HG03571 (cell line): ENCODE measurements at regions not wholly inside any gene's neighbourhood (a gene's known extent, or its start where the extent isn't known, plus 50 kb on each side); places are given as distances from the start of the nearest gene placed in this dataset.
"Not testable (repeated sequence)": the region's sequence is repeated elsewhere in the genome, so short reads cannot be mapped to it uniquely, and the experiment has no call there.

Experiments used
- ATAC-seq: cut with Tn5 transposase; IDR thresholded peaks from one replicate; pipeline ENCODE4 v1.9.1; 2021; ENCODE audit not compliant: unreplicated experiment

DNA sequence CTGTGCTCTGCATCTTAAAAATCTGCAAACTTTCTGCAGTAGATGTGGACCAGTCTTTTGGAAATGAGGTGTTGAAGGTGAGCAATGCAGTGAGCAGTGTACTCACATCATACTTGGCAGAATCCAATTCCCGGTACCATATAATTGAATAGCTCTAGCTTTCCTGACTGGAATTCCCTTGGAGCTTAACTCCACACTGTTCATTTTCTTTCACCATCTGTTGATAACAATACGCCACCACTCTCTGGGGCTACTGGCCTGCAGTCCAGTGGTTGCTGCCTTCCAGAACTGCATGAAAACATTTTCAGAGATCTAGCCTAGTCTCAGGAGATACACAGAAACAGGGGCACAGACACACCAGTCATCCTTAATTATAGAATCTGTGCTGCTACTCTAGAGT is 820.0 kb upstream of the NXPH2 start:
- no peak for ATAC-seq

DNA sequence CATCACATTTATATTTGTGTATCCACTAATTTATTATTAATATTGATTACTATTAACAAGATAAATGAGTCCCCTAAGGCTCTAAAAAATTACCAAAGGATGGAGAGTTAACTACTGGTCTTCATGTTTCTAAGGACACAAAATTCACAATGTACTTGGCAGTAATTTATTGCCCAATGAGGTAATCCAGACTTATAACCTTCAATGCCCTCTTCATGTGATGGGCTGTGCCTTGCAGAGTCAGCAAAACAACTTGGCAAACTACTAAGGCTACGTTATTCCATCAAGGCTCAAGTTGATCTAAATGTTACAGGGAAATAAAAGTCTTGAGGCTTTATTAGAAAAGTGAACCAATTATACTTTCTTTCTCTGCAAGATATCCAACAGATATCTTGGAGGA is 804.9 kb upstream of the NXPH2 start:
- no peak for ATAC-seq

DNA sequence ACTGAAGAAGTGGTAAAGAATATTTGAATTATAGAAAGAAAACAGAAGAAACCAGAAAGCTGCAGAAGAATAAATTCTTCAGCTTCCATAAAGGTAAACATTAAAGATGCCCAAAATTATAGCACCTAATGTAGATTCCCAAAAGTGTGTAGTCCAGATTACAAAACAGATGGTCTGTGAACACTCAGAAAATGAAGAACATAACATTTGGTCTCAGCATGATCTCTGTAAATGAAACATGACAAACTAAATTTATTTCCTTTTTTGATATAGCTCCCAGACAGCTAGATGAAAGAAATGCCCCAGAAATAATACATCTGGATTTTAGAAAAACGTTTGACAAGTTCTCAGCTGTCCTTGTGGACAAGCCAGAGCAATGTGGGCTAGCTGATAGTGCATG is 794.2 kb upstream of the NXPH2 start:
- no peak for ATAC-seq

DNA sequence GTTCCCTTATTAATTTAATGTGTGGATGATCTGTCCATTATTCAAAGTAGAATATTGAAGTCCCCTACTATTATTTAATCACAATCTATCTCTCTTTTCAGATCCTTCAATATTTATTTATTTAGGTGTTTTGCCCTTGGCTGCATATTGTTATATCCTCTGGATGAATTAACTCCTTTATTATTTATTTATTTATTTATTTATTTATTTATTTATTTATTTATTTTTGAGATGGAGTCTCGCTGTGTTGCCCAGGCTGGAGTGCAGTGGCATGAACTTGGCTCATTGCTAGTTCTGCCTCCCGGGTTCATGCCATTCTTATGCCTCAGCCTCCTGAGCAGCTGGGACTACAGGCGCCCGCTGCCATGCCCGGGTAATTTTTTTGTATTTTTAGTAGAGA is 776.6 kb upstream of the NXPH2 start:
- no peak for ATAC-seq

DNA sequence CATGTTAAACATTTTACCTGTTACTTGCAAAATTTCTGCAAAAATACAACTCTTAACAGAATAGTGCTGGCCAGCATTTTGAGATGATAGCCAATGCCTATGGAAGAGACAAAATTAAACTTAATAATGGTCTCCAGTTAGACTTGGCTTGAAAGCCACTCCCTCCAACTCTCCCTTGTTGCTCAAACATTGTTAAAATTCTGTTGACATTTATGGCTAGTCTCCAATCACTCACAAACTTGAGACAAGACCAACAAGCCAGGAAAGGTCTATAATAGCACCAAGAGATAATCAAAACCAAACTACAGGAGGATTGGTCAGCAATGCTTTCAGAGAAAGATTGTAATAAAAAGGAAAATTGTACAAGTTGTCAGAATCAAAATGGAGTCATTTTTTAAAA is 770.7 kb upstream of the NXPH2 start:
- no peak for ATAC-seq

DNA sequence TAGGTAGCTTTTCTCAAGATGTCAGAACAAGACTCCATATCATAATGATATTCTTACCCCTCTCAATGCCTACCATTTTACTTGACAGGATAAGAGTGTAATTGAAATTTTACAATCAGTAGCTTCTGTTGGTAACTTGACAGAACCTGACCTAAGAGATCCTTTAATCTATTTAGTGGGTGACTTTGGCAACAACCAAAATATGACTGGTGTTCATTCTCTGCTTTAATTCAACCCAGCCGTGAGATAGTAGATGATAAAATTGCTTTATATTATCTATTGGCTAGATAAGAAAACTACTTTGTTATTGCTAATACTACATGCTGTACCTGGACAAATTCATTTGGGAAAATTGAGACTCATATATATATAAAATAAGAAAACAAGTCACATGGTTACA is 770.2 kb upstream of the NXPH2 start:
- ATAC-seq: no peak

DNA sequence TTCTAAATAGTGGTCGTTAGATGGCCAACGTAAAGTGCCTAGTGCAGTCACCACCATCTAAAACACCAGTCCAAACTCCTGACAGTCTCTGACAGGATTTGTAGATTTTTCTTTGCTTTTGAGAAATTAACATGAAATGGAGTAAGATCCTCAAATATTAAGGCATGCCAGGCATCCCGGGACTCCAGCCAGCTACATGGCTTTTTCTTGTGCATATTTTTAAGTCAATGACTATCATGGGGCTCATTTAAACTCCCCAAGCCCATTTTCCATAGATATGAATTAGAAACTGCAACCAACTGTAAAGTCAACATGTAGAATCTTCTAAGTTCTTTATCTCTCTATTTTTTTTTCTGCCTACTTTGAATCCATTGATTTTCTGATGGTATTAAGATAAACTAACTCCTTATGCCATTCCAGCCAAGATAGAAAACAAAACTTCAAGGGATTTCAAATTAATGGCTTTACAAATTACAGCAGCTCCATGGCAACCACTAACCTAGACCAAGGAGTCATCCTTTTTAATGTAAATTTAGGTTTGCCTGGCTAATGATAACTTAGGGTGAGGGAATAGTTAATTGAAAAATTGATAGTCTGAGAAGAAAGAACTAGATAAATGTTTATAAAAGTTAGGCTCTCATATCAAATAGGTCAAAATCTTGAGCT is 764.1 kb upstream of the NXPH2 start:
- ATAC-seq: no peak

DNA sequence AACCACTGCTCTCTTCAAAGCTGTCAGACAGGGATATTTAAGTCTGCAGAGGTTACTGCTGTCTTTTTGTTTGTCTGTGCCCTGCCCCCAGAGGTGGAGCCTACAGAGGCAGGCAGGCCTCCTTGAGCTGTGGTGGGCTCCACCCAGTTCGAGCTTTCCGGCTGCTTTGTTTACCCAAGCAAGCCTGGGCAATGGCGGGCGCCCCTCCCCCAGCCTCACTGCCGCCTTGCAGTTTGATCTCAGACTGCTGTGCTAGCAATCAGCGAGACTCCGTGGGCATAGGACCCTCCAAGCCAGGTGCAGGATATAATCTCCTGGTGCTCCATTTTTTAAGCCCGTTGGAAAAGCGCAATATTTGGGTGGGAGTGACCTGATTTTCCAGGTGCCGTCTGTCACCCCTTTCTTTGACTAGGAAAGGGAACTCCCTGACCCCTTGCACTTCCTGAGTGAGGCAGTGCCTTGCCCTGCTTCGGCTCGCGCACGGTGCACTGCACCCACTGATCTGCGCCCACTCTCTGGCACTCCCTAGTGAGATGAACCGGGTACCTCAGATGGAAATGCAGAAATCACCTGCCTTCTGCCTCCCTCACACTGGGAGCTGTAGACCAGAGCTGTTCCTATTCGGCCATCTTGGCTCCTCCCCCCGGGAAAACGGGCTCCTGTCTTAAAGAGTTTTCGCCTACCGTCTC is 758.3 kb upstream of the NXPH2 start:
- not testable (repeated sequence) for ATAC-seq

DNA sequence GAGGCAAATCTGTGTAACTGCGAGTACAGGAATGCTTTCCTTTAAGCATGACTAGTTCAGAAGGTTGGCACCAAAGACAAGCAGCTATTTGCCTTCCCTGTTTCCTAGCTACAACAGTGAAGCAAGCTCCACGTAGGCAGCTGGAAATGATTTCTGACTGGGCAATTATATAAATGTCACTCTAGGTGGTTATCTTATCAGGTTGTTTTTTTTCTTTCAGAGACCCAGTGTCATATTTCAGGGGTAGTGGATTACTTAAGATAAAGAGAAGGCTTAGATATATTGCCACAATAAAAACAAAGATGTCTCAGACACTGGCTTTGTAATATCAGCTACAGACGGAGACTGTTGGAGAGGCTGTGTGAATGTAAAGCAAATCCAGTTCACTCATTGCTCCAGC is 748.9 kb upstream of the NXPH2 start:
- ATAC-seq: no peak

DNA sequence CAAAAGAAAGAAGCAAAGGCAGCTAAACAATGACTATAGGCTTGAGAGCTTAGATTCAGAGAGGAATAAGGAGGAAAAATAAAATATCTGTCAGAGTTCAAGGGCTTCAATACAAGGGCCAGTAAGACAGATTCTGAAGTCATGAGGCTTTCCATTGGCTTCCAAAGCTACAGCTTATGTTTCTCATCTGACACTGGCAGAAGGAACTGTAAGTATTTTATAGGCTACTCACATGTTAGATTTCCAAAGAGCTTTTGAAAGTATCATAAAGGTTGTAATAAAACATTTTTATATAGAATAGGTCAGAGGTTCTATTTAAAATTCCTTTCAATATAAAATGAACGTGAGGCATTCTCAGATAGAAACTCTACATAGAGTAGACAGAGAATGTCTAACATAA is 746.6 kb upstream of the NXPH2 start:
- ATAC-seq: no peak

DNA sequence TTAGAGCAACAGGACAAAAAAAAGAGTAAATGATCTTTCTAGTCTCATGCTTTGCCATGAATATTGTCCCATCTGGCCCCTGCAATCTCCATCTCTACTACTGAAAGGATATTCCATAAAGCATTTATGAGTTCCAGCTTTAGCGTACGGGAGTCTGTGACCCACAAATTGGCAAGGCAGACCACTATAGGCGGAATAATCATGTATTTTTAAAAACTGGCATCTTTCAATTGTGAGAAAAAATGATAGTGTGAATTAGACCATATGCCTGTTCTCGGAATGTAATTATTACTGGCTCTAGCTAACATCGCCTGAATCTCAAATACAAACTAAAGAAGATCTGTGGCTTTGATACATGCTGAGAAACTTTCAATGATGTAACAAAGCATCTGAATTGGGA is 738.1 kb upstream of the NXPH2 start:
- ATAC-seq: no peak

DNA sequence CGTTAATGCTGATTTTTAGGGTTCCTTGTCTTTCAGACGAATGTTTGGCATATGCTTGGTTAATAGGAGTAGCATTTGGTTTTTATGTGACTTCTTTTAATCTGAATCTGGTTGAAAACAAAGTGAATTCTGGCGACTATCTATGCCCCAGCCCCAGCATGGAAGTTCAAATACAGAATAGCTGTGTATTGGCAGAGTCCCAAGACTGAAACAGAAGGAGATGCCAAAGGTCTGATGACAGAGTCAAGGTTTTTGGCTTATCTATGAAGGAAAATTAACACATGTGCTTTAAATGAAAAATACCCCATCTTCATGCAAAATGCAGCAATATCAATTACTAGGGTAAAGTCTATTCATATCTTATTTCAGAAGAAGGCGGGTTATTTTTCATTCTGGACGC is 734.8 kb upstream of the NXPH2 start:
- no peak for ATAC-seq

DNA sequence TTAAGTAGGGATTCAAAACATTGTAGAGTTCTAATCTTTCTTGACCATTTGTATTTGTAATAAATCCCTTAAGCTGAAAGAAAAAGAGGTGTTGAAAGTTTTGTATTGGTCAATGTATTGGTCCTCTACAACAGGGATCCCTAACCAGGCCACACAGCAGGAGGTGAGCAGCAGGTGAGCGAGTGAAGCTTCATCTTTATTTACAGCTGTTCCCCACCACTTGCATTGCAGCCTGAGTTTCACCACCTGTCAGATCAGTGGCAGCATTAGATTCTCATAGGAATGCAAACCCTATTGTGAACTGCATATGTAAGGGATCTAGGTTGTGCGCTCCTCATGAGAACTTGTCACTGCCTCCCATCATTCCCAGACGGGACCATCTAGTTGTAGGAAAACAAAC is 715.7 kb upstream of the NXPH2 start:
- no peak for ATAC-seq

DNA sequence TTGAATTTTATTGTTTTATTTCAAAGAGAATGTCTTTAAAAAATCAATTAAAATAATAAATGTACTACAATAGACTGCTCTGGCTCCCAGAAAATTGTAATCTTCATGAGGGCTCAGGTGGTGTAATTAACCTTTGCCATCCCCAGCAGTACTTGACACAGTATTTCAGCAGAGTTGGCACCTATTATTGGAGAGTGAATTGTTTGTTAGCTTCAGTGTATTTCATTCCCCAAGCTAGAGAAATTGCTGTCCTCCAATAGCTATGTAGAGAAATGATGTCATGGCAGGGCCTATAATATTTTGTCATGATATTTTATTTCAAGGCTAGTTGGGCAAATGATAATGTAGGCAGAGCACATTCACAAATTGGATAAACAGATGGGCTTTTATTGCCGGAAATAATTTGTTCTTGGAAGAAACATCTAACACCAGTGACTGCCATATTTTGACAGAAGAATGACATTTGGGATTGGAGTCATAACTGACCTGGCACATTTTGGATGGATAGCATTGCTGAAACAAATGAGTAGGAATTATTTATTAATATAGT is 712.0 kb upstream of the NXPH2 start:
- no peak for ATAC-seq

DNA sequence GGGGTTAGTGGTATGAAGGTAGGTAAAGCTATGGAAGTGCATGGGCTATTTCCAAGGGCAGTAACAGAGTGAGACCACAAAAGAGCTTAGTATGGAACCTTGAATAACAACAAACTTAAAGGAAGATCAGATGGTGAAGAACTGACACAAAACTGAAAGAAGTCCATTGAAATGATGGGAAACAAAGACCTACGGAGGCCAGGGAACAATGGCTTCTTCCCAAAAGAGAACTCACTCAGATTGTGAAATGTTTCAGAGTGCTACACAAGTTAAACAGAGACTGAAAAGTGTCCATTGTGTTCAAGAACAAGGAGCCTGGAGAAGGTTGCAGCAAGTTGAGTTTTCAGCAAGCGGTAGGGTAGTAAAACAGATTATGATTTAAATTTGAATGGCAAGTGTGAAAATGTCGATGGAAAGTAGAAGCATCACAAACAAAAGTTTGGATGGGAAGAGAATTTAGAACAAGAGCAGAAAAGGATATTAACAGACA is 700.0 kb upstream of the NXPH2 start:
- ATAC-seq: no peak

DNA sequence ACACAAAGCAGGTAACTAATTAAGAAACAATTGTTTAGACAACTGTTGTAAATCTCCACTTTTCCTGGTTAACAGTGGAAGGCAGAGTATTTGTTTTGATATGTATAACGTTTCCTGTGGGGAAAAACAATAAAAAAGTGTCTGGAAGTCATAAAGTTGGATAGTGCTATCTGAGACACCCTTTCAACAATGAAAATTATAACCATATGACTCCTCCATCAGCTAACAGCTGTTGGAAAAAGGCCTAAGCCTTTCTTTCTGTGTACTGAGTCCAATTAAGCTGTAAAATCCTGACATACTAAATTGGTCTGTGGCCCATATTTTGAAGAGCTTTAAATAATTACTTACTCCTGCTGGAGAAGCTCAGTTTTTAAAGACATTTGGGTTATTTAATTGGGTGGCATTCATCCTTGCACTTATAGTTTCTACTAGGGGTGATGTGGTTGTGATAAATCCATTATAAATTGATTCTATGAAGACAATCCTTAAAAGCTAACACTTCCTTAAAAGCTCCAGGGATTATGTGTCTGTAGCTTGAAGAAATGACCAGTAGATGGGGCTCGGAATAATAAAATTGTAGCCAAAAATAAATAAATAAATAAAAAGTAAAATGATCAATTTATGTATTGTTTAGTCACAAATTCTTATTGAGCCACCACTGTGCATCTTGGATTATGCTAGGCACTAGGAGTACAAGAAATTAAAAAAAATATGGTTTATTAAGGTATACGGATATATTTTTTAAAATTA is 698.1 kb upstream of the NXPH2 start:
- no peak for ATAC-seq

DNA sequence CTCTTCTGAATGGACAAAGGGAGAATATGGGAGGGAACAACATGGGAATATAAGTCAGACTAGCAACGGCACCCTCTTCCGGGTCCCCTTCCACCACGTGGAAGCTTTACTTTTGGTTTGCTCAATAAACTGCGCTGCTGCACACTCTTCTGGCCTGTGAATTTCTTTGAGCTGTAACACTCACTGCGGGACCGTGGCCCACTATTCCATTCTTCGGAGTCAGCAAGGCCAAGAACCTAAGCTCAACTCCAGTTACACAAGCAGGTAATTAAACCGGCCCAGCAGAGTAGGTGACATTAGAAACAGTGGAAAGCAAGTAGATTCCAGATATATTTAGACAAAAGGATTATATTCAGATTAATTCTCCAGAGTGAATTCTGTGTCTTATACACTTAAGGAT is 697.4 kb upstream of the NXPH2 start:
- no peak for ATAC-seq

DNA sequence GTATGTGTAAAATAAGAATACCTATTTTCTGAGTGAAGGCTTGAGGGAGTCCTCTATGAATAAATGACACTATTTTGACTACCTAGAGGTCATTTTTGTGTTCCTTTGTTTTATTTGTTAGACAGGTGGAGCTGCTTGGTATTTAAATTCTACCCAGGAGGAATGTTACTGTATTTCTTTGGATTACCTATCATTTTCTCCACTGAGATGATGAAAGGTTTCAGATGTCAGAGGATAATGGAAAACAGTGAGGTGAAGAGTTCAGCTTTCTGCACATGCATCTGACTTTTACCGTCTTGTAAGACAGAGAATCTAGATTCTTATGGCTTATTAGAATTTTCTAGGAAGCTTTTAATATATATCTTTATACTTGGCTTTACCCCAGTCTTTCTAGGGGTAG is 689.8 kb upstream of the NXPH2 start:
- no peak for ATAC-seq

DNA sequence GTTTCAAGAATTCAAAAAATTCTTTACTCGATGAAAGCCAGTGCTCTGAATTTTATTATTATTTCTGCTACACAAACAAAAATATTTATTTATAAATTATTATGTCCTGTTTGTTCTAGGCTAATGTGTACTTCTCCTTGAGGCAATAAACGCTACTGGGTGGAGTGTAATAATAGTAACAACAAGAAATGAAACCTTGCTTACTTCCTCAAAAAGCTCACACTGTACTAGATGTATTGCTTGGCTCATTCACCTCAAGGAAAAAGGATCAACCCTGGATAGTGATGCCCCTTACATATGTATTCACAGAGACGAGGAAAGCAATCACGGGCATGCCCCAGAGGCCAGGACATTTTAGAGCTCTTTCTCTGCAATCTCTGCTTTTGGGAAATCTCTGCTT is 685.6 kb upstream of the NXPH2 start:
- no peak for ATAC-seq

DNA sequence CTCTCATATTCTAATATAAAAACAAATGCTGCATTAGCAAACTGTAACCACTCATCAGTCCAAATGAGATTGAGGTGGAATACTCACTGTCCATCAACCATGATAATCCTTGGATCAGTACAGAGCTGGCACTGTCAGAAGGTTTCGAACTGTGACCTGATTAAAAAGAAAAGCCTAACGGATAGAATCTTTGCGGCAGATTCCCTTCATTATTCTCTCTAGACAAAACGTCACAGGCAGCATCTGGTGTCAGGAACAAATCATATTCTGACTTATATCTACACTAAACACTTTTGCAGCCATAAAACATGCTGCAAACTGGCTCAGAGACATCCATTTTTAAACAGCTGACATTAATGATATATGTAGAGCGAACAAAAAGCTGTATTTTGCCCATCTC is 677.7 kb upstream of the NXPH2 start:
- ATAC-seq: no peak

DNA sequence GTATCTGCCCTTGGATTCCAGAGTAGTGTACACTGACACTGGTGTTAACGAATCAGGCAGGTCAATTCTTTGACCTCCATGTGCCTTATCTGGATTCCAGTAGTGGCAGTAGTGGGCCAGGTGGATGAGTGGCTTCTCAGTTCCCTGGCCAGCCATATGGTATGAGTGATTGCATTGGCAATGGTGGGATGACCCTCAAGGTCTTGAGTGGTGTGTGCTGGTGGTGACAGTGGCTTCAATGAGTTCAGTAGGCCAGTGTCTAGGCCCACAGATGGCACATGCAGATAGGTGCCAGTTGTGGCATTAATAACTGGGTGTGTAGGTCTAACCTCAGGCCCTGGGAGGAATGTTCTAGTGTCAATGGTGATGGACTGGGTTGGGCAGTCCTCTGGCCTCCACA is 674.1 kb upstream of the NXPH2 start:
- no peak for ATAC-seq

DNA sequence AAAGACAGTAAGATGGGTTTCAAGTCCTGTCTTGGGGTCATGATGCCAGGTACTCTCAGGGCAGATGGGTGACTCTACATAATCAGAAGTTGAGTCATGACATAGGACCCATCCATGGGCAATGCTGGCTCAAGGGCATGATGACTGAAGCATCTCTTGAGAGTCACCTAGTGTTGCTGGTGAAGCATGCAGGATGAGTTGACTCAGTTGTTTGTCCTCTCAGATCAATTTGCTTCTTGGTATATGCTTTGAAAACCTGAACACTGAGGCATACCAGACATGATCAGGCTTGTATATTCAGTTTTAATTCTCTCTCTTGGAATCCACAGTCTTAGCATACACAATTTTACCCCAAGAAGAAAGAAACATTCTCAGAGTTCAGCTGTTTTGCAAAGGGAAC is 658.9 kb upstream of the NXPH2 start:
- ATAC-seq: no peak
